Activated CD8-positive, alpha-beta memory T cell treated with anti-CD3 and anti-CD28 coated beads, Interleukin-2, amount 50 U/mL, for 24 hours (primary cell): ENCODE measurements at regions not wholly inside any gene's neighbourhood (a gene's known extent, or its start where the extent isn't known, plus 50 kb on each side); places are given as distances from the start of the nearest gene placed in this dataset.
"Not testable (repeated sequence)": the region's sequence is repeated elsewhere in the genome, so short reads cannot be mapped to it uniquely, and the experiment has no call there.

Experiments
- DNase-seq: peaks from one replicate; pipeline ENCODE4 v3.0.0-alpha.2; 2020; ENCODE audit errors: extremely low read depth

GRCh38 chr10:86579883-86580520, 58.4 kb upstream of the WAPL start:
- no peak for DNase-seq

GRCh38 chr10:86580521-86580891, 58.9 kb upstream of the WAPL start:
- DNase-seq: no peak

- DNase-seq: no peak
Observed at GRCh38 chr10:86583983-86584382, 62.4 kb upstream of the WAPL start.

- peak; percentile 18 for DNase-seq
Observed at GRCh38 chr10:86585037-86585929, 63.7 kb upstream of the WAPL start.

GRCh38 chr10:86586516-86586915, 64.9 kb upstream of the WAPL start:
- no peak for DNase-seq

- not testable (repeated sequence) for DNase-seq
Observed at GRCh38 chr10:86588781-86589180, 65.6 kb upstream of the OPN4 start.

- no peak for DNase-seq
Observed at GRCh38 chr10:86591436-86591835, 62.9 kb upstream of the OPN4 start.

- no peak for DNase-seq
Observed at GRCh38 chr10:86592413-86592812, 61.9 kb upstream of the OPN4 start.

GRCh38 chr10:86594535-86594934, 59.8 kb upstream of the OPN4 start:
- DNase-seq: no peak

- DNase-seq: no peak
Observed at GRCh38 chr10:86595496-86595895, 58.9 kb upstream of the OPN4 start.

GRCh38 chr10:86596266-86596665, 58.1 kb upstream of the OPN4 start:
- no peak for DNase-seq

- no peak for DNase-seq
Observed at GRCh38 chr10:86597306-86597705, 57.0 kb upstream of the OPN4 start.

GRCh38 chr10:86598151-86598550, 56.2 kb upstream of the OPN4 start:
- DNase-seq: no peak

GRCh38 chr10:86599041-86599440, 55.3 kb upstream of the OPN4 start:
- DNase-seq: no peak

- DNase-seq: no peak
Observed at GRCh38 chr10:86599729-86600128, 54.6 kb upstream of the OPN4 start.

- DNase-seq: no peak
Observed at GRCh38 chr10:86600296-86600695, 54.1 kb upstream of the OPN4 start.

- no peak for DNase-seq
Observed at GRCh38 chr10:86601956-86602602, 52.3 kb upstream of the OPN4 start.

GRCh38 chr10:86603256-86603655, 51.1 kb upstream of the OPN4 start:
- no peak for DNase-seq
